Hepatocyte (in vitro differentiated cells): ENCODE measurements at regions not wholly inside any gene's neighbourhood (a gene's known extent, or its start where the extent isn't known, plus 50 kb on each side); places are given as distances from the start of the nearest gene placed in this dataset.

Source experiments
- DNase-seq: peaks from one replicate; pipeline ENCODE4 v3.0.0-alpha.2; 2016; ENCODE audit warnings: low spot score
- H2AFZ ChIP-seq: fragments of 200-600 bp; sonication (generic); 2 replicates; pipeline ENCODE4 v1.6.0; 2016; ENCODE audit warnings: antibody characterized with exemption, mild to moderate bottlenecking
- H3K27ac ChIP-seq: fragments of 200-600 bp; sonication (generic); 2 replicates; pipeline ENCODE4 v1.5.1; 2016; ENCODE audit warnings: mild to moderate bottlenecking
- H3K27me3 ChIP-seq: fragments of 200-600 bp; sonication (generic); 2 replicates; pipeline ENCODE4 v1.6.1; 2016
- H3K36me3 ChIP-seq: fragments of 200-600 bp; sonication (generic); replicated peaks from 2 replicates; pipeline ENCODE4 v1.5.1; 2016; ENCODE audit warnings: low read depth; ENCODE audit not compliant: insufficient read depth
- H3K4me1 ChIP-seq: fragments of 200-600 bp; sonication (generic); 2 replicates; pipeline ENCODE4 v1.5.1; 2016; ENCODE audit warnings: mild to moderate bottlenecking, moderate library complexity; ENCODE audit not compliant: insufficient read depth
- H3K4me2 ChIP-seq: fragments of 200-600 bp; sonication (generic); 2 replicates; pipeline ENCODE4 v1.6.0; 2016
- H3K4me3 ChIP-seq: fragments of 200-600 bp; sonication (generic); 2 replicates; pipeline ENCODE4 v1.5.1; 2016; ENCODE audit warnings: mild to moderate bottlenecking
- H3K79me2 ChIP-seq: fragments of 200-600 bp; sonication (generic); 2 replicates; pipeline ENCODE4 v1.6.0; 2017; ENCODE audit warnings: mild to moderate bottlenecking
- H3K9me2 ChIP-seq: fragments of 200-600 bp; sonication (generic); replicated peaks from 2 replicates; pipeline ENCODE4 v1.6.0; 2017; ENCODE audit warnings: mild to moderate bottlenecking; ENCODE audit not compliant: insufficient read depth
- H3K9me3 ChIP-seq: fragments of 200-600 bp; sonication (generic); 2 replicates; pipeline ENCODE4 v1.5.1; 2016; ENCODE audit warnings: low read depth, mild to moderate bottlenecking
- H4K20me1 ChIP-seq: fragments of 200-600 bp; sonication (generic); 2 replicates; pipeline ENCODE4 v1.6.0; 2016; ENCODE audit warnings: mild to moderate bottlenecking; ENCODE audit not compliant: insufficient read depth, poor library complexity, severe bottlenecking
- CTCF ChIP-seq: fragments of 200-600 bp; sonication (generic); IDR thresholded peaks from 2 replicates; pipeline ENCODE4 v1.5.1; 2016; ENCODE audit warnings: antibody characterized with exemption, mild to moderate bottlenecking; ENCODE audit not compliant: poor library complexity
- EZH2 ChIP-seq: fragments of 200-600 bp; sonication (generic); IDR thresholded peaks from 2 replicates; pipeline ENCODE4 v1.6.1; 2016; ENCODE audit warnings: antibody characterized with exemption, mild to moderate bottlenecking, borderline replicate concordance
- EZH2phosphoT487 ChIP-seq: fragments of 200-600 bp; sonication (generic); IDR thresholded peaks from one replicate; pipeline ENCODE4 v1.6.1; 2018; ENCODE audit warnings: antibody characterized with exemption, mild to moderate bottlenecking, low read depth, moderate library complexity; ENCODE audit not compliant: unreplicated experiment, severe bottlenecking
- WGBS: methylation state at CpG from one replicate; pipeline ENCODE4 v1.1.6; 2016; ENCODE audit warnings: low lambda C conversion rate; ENCODE audit errors: missing lambda C conversion rate; 5-methylcytosine and 5-hydroxymethylcytosine counted together

DNA sequence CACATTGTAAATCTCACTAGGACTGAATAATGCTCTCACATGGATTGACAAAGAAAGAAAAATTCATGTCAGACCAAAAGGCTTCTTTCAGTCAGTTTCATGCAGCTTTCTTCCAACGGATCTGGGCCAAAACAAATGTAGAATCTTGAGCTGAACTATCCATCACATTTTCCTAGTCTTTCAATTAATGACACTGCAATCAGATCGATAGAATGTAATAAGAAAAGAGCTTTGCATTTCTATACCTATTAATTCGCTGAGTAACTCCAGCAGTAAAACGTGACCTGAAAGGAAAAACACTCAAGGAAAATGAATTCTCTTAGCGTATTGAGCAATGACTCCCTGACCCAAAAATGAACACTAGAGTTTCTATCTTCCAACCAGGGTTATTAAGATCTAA, 194.8 kb upstream of the BLID start:
- H3K36me3 ChIP-seq, result no peaks in the 10 kb centered on the region
- DNase-seq, result no peak
- H3K27me3 ChIP-seq, result peaks cover 10% of the 10 kb centered on the region
- WGBS, result 69% methylated on average over 5 of the region's 5 CpGs
- no peaks in the 10 kb centered on the region for H3K4me1 ChIP-seq
- H3K79me2 ChIP-seq, result no peaks in the 10 kb centered on the region
- no peak overlapping the region for H3K4me3 ChIP-seq
- H3K9me3 ChIP-seq, result no peaks in the 10 kb centered on the region
- H4K20me1 ChIP-seq, result no peaks in the 10 kb centered on the region
- H3K27ac ChIP-seq, result peak overlapping the region; percentile 41
- no peaks in the 10 kb centered on the region for H3K9me2 ChIP-seq
- no peak for TF ChIP-seq CTCF
- no peak overlapping the region for H2AFZ ChIP-seq
- no peak overlapping the region for H3K4me2 ChIP-seq

DNA sequence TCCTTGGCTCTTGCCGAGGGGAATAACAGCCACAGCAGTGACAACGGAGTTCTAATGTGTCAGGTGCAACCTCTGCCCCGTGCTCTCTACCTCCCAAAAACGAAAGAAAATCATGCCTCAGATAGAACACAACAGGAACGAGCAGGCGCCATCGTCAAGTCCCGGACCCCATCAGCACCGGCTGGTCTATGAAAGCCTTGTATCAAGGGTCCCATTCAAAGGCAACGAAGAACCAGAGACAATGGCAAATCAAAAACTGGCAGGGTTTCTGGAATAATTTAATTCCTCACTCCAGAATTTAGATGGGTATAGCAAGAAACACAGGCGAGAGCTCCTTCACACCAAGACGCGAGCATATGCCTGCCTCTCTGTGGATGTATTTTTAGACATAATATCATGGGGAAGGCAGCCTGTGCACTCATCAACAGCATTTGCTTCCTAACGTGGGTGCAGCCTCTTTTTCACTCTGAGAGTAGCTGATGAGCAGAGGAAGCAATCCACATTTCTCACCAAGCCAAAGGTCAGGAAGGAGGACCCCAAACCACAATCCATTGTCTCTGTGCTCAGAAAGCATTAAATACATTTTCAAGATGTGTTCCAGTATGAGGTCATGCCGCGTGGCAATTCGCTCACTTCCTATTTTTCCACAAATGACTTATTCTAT, 193.4 kb upstream of the BLID start:
- H3K79me2 ChIP-seq, result no peaks in the 10 kb centered on the region
- no peaks in the 10 kb centered on the region for H3K36me3 ChIP-seq
- no peak overlapping the region for H3K27ac ChIP-seq
- 74% methylated on average over 17 of the region's 17 CpGs for WGBS
- no peak overlapping the region for H3K4me2 ChIP-seq
- TF ChIP-seq EZH2phosphoT487 (no peak), CTCF (no peak)
- H3K9me3 ChIP-seq, result no peaks in the 10 kb centered on the region
- no peak overlapping the region for H3K4me3 ChIP-seq
- peaks cover 10% of the 10 kb centered on the region for H3K27me3 ChIP-seq
- H2AFZ ChIP-seq, result no peak overlapping the region
- no peak for DNase-seq
- no peaks in the 10 kb centered on the region for H4K20me1 ChIP-seq
- no peaks in the 10 kb centered on the region for H3K4me1 ChIP-seq
- no peaks in the 10 kb centered on the region for H3K9me2 ChIP-seq

DNA sequence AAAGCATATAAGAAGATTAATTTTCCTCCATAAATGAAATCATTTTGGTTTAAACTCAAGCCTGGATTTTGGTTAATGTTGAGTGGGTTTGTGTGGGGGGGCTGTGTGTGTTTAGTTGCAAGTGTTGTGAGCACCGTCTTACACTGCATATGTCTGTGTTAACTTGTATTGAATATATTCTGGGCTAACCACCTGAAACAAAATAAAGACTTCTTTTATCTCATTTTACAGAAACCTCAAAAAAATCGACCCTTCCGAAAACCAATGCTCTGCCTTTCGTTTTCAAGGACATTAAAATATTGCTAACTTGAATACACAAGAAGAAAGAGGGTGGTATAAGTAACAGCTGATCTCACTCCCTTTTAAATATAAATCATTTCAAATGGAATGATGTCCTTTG, 192.2 kb upstream of the BLID start:
- no peak for DNase-seq
- no peak for TF ChIP-seq EZH2
- no peak for TF ChIP-seq CTCF
- TF ChIP-seq EZH2phosphoT487, result no peak
- no peak overlapping the region for H3K4me2 ChIP-seq
- no peaks in the 10 kb centered on the region for H3K9me3 ChIP-seq
- H3K4me1 ChIP-seq, result no peaks in the 10 kb centered on the region
- no peaks in the 10 kb centered on the region for H3K9me2 ChIP-seq
- H3K27me3 ChIP-seq, result peaks cover 10% of the 10 kb centered on the region
- no peak overlapping the region for H2AFZ ChIP-seq
- no peaks in the 10 kb centered on the region for H3K79me2 ChIP-seq
- H4K20me1 ChIP-seq, result no peaks in the 10 kb centered on the region
- 84% methylated on average over 4 of the region's 4 CpGs for WGBS
- no peak overlapping the region for H3K27ac ChIP-seq
- H3K4me3 ChIP-seq, result no peak overlapping the region
- no peaks in the 10 kb centered on the region for H3K36me3 ChIP-seq
